ENCODE measurements at regions not wholly inside any gene's neighbourhood (a gene's known extent, or its start where the extent isn't known, plus 50 kb on each side); places are given as distances from the start of the nearest gene placed in this dataset.

DNA sequence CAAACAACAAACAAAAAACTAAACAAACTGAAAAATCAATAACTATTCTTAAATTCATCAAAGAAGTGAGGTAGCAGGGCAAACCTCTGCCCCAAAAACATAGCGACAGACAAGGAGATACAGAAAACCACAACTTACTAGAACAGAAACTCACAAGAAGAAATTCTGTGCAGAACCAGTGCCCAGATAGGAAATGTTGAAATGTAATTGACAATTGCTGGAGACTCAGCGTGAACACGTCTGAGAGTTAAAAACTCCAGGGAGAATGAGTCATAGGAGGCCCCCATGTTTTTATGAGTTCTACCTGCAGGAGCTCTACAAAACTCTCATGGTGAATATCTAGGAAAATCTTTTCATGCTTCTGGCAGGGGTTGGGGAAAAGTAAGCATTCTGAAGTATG, 95.5 kb upstream of the SETMAR start:
- ATAC-seq (ENCODE audit: low read depth) (no peak), DNase-seq (no peak)
- no peak overlapping the region for H4K91ac ChIP-seq (ENCODE audit: insufficient read depth, low read depth, low read length)
- H4K20me1 ChIP-seq (ENCODE audit: insufficient read depth, low read length), result no peaks in the 10 kb centered on the region
- H3K9ac ChIP-seq (ENCODE audit: low read depth, low read length), result no peak overlapping the region
- CTCF ChIA-PET, result no interaction called here
- H3K14ac ChIP-seq (replicated peaks; ENCODE audit: low read depth, low read length), result no peak overlapping the region
- H3K36me3 ChIP-seq (ENCODE audit: control insufficient read depth, insufficient read depth, low read length), result no peaks in the 10 kb centered on the region
- BruUV-seq (replicated peaks), result no TSS peak
- no peak overlapping the region for H2AK9ac ChIP-seq (replicated peaks; ENCODE audit: low read depth, low read length, poor library complexity)
- H3K4ac ChIP-seq (ENCODE audit: low read depth, low read length), result no peak overlapping the region
- dilution Hi-C loops (cut with HindIII; ENCODE audit: low sequenced_read_pairs, unreplicated experiment) (no loop called here), intact Hi-C loops (cut with micrococcal nuclease) (no loop called here), in situ Hi-C loops (cut with MboI; ENCODE audit: low sequenced_read_pairs) (no loop called here)
- no peak overlapping the region for H2AFZ ChIP-seq (replicated peaks; ENCODE audit: low read length, poor library complexity)
- H3K4me3 ChIP-seq (ENCODE audit: insufficient read depth, low read depth, low read length), result no peak overlapping the region
- H3K27ac ChIP-seq (ENCODE audit: insufficient read depth, low read length), result no peak overlapping the region
- H2AK5ac ChIP-seq (ENCODE audit: low read depth, low read length), result no peak overlapping the region
- no CpG with 5 or more reads among the region's 3 CpGs for WGBS, 2 experiments (ENCODE audit: extremely low coverage in 2 of 2, insufficient read length in 1 of 2)
- H3K56ac ChIP-seq (ENCODE audit: extremely low read depth, insufficient read depth, low read length), result no peak overlapping the region
- no peak overlapping the region for H3K18ac ChIP-seq (ENCODE audit: low read depth, low read length)
- H3K23ac ChIP-seq (ENCODE audit: low read depth, low read length), result no peak overlapping the region
- TF ChIP-seq MXI1 (IDR thresholded peaks at IDR 0.05; ENCODE audit: borderline replicate concordance, low read depth, low read length), result no peak
- no peak for TF ChIP-seq MAZ (IDR thresholded peaks at IDR 0.05; ENCODE audit: borderline replicate concordance, low read depth, low read length)
- TF ChIP-seq, protein P1, sequence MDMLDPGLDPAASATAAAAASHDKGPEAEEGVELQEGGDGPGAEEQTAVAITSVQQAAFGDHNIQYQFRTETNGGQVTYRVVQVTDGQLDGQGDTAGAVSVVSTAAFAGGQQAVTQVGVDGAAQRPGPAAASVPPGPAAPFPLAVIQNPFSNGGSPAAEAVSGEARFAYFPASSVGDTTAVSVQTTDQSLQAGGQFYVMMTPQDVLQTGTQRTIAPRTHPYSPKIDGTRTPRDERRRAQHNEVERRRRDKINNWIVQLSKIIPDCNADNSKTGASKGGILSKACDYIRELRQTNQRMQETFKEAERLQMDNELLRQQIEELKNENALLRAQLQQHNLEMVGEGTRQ (IDR thresholded peaks at IDR 0.05; ENCODE audit: low read depth, low read length), result no peak
- no peak for TF ChIP-seq POLR2A (IDR thresholded peaks at IDR 0.05; ENCODE audit: low read depth, low read length)
- TF ChIP-seq RFX5 (IDR thresholded peaks at IDR 0.05; ENCODE audit: low read depth, low read length), result no peak
- no peak for TF ChIP-seq CHD1 (IDR thresholded peaks at IDR 0.05; ENCODE audit: low read depth, low read length)
- TF ChIP-seq, protein P2, sequence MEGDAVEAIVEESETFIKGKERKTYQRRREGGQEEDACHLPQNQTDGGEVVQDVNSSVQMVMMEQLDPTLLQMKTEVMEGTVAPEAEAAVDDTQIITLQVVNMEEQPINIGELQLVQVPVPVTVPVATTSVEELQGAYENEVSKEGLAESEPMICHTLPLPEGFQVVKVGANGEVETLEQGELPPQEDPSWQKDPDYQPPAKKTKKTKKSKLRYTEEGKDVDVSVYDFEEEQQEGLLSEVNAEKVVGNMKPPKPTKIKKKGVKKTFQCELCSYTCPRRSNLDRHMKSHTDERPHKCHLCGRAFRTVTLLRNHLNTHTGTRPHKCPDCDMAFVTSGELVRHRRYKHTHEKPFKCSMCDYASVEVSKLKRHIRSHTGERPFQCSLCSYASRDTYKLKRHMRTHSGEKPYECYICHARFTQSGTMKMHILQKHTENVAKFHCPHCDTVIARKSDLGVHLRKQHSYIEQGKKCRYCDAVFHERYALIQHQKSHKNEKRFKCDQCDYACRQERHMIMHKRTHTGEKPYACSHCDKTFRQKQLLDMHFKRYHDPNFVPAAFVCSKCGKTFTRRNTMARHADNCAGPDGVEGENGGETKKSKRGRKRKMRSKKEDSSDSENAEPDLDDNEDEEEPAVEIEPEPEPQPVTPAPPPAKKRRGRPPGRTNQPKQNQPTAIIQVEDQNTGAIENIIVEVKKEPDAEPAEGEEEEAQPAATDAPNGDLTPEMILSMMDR (conservative IDR thresholded peaks at IDR 0.05; ENCODE audit: low read depth, low read length), result no peak
- TF ChIP-seq NFE2L2 (IDR thresholded peaks at IDR 0.05; ENCODE audit: low read depth, low read length), result no peak
- TF ChIP-seq BHLHE40 (IDR thresholded peaks at IDR 0.05; ENCODE audit: low read depth, low read length), result no peak
- no peak for TF ChIP-seq SMC3 (IDR thresholded peaks at IDR 0.05; ENCODE audit: low read depth, low read length)
- no peak for TF ChIP-seq CEBPB (IDR thresholded peaks at IDR 0.05; ENCODE audit: low read depth, low read length)
- TF ChIP-seq, protein P3, sequence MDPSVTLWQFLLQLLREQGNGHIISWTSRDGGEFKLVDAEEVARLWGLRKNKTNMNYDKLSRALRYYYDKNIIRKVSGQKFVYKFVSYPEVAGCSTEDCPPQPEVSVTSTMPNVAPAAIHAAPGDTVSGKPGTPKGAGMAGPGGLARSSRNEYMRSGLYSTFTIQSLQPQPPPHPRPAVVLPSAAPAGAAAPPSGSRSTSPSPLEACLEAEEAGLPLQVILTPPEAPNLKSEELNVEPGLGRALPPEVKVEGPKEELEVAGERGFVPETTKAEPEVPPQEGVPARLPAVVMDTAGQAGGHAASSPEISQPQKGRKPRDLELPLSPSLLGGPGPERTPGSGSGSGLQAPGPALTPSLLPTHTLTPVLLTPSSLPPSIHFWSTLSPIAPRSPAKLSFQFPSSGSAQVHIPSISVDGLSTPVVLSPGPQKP (IDR thresholded peaks at IDR 0.05; ENCODE audit: borderline replicate concordance, low read depth, low read length), result no peak
- TF ChIP-seq RAD21 (IDR thresholded peaks at IDR 0.05; ENCODE audit: low read length), result no peak
- TF ChIP-seq FOS (IDR thresholded peaks at IDR 0.05; ENCODE audit: low read depth, low read length), result no peak
- no peak for TF ChIP-seq MAFK (IDR thresholded peaks at IDR 0.05; ENCODE audit: low read depth, low read length)
- no peak for TF ChIP-seq RCOR1 (IDR thresholded peaks at IDR 0.05; ENCODE audit: insufficient replicate concordance, low read length)
- H3K27me3 ChIP-seq (ENCODE audit: control insufficient read depth, insufficient read depth, low read length), result no peaks in the 10 kb centered on the region
- H3K9me1 ChIP-seq (ENCODE audit: insufficient read depth, low read length), result no peaks in the 10 kb centered on the region
- no peak overlapping the region for H2BK20ac ChIP-seq (ENCODE audit: low read depth, low read length)
- POLR2A ChIA-PET (ENCODE audit: unreplicated experiment), result no interaction called here
- no peak overlapping the region for H2BK5ac ChIP-seq (ENCODE audit: low read depth, low read length, poor library complexity, severe bottlenecking)
- H4K5ac ChIP-seq (ENCODE audit: low read depth, low read length), result no peak overlapping the region
- H3K79me1 ChIP-seq (ENCODE audit: low read depth in 1 of 2, low read length in 2 of 2), result no peaks in the 10 kb centered on the region
- no peaks in the 10 kb centered on the region for H3K4me1 ChIP-seq (ENCODE audit: control insufficient read depth, insufficient read depth, low read length)
- H3K9me3 ChIP-seq (ENCODE audit: control insufficient read depth, insufficient read depth, low read length), result peaks cover 13% of the 10 kb centered on the region
- no peak overlapping the region for H2BK120ac ChIP-seq (ENCODE audit: low read depth, low read length)
- H4K8ac ChIP-seq (ENCODE audit: low read depth in 2 of 2, low read length in 2 of 2), result no peak overlapping the region
- H2BK15ac ChIP-seq (ENCODE audit: low read depth, low read length), result no peak overlapping the region
- H3K4me2 ChIP-seq (ENCODE audit: low read depth, low read length), result no peak overlapping the region

Measured in IMR-90 (cell line).